GM18873 (cell line): ENCODE measurements at regions not wholly inside any gene's neighbourhood (a gene's known extent, or its start where the extent isn't known, plus 50 kb on each side); places are given as distances from the start of the nearest gene placed in this dataset.

Experiments
- ATAC-seq: cut with Tn5 transposase; IDR thresholded peaks from one replicate; pipeline ENCODE4 v1.9.1; 2021; ENCODE audit warnings: mild to moderate bottlenecking, moderate library complexity, moderate number of reproducible peaks; ENCODE audit not compliant: unreplicated experiment, low FRiP score

GRCh38 chr18:42658171-42658570, 457.3 kb downstream of the RIT2 start:
- ATAC-seq, result no peak

- ATAC-seq, result no peak
These were observed 456.3 kb downstream of the RIT2 start for GRCh38 chr18:42659187-42659586.

GRCh38 chr18:42670860-42671259, 444.6 kb downstream of the RIT2 start:
- ATAC-seq, result no peak

- ATAC-seq, result no peak
These were observed 439.7 kb downstream of the RIT2 start for GRCh38 chr18:42675810-42676209.

- ATAC-seq, result no peak
These were observed 432.4 kb downstream of the RIT2 start for GRCh38 chr18:42683094-42683493.

GRCh38 chr18:42689310-42689709, 426.2 kb downstream of the RIT2 start:
- ATAC-seq, result no peak
